Upper lobe of left lung (tissue), 4 donors: ENCODE measurements at regions not wholly inside any gene's neighbourhood (a gene's known extent, or its start where the extent isn't known, plus 50 kb on each side); places are given as distances from the start of the nearest gene placed in this dataset.

Source experiments
- CTCF ChIP-seq, 6 experiments: fragments of 450-650 bp in 4 of 6; fragments of 200-600 bp in 2 of 6; sonication (generic) in 2 of 6; IDR thresholded peaks; one replicate each; pipeline ENCODE4 v1.5.1; 2016 to 2019; ENCODE audit warnings: antibody characterized with exemption in 6 of 6
- EP300 ChIP-seq, 4 donors: sonication (generic); formaldehyde crosslinking; IDR thresholded peaks; one replicate each; pipeline ENCODE4 v1.5.1; 2017; ENCODE audit warnings: antibody characterized with exemption in 4 of 4, control low read depth in 2 of 4
- POLR2A ChIP-seq, 4 donors: fragments of 450-650 bp; IDR thresholded peaks; one replicate each; pipeline ENCODE4 v1.5.1; 2016 to 2017; ENCODE audit warnings: antibody characterized with exemption in 4 of 4, mild to moderate bottlenecking in 2 of 4
- POLR2AphosphoS5 ChIP-seq, 2 donors: sonication (generic); formaldehyde crosslinking; IDR thresholded peaks; one replicate each; pipeline ENCODE4 v1.5.1; 2017; ENCODE audit warnings: antibody characterized with exemption in 2 of 2

- TF ChIP-seq CTCF (IDR thresholded peaks at IDR 0.05) (no peak), POLR2A (IDR thresholded peaks at IDR 0.05) (no peak), EP300 (IDR thresholded peaks at IDR 0.05) (no peak), POLR2AphosphoS5 (IDR thresholded peaks at IDR 0.05) (no peak)
These were observed 68.6 kb downstream of the NRN1 start for GRCh38 chr6:5937936-5938706.
